ENCODE measurements at regions not wholly inside any gene's neighbourhood (a gene's known extent, or its start where the extent isn't known, plus 50 kb on each side); places are given as distances from the start of the nearest gene placed in this dataset.

GRCh38 chr3:102748646-102749045, 313.8 kb downstream of the ZPLD1 start:
- DNase-seq (ENCODE audit: low spot score), result no peak

GRCh38 chr3:102750322-102750721, 315.5 kb downstream of the ZPLD1 start:
- no peak for DNase-seq (ENCODE audit: low spot score)

- DNase-seq (ENCODE audit: low spot score), result no peak
Observed at GRCh38 chr3:102753901-102754300, 319.1 kb downstream of the ZPLD1 start.

GRCh38 chr3:102756706-102757105, 321.9 kb downstream of the ZPLD1 start:
- DNase-seq (ENCODE audit: low spot score), result no peak

- no peak for DNase-seq (ENCODE audit: low spot score)
Observed at GRCh38 chr3:102757950-102758349, 323.1 kb downstream of the ZPLD1 start.

- no peak for DNase-seq (ENCODE audit: low spot score)
Observed at GRCh38 chr3:102761766-102762165, 327.0 kb downstream of the ZPLD1 start.

GRCh38 chr3:102790747-102791325, 356.0 kb downstream of the ZPLD1 start:
- DNase-seq (ENCODE audit: low spot score), result no peak

GRCh38 chr3:102791641-102792589, 357.1 kb downstream of the ZPLD1 start:
- DNase-seq (ENCODE audit: low spot score), result no peak

GRCh38 chr3:102796804-102797203, 362.0 kb downstream of the ZPLD1 start:
- no peak for DNase-seq (ENCODE audit: low spot score)

GRCh38 chr3:102802819-102803420, 368.1 kb downstream of the ZPLD1 start:
- no peak for DNase-seq (ENCODE audit: low spot score)

GRCh38 chr3:102810937-102811336, 376.1 kb downstream of the ZPLD1 start:
- DNase-seq (ENCODE audit: low spot score), result no peak

GRCh38 chr3:102826636-102827035, 391.8 kb downstream of the ZPLD1 start:
- DNase-seq (ENCODE audit: low spot score), result no peak

- no peak for DNase-seq (ENCODE audit: low spot score)
Observed at GRCh38 chr3:102827386-102827785, 392.6 kb downstream of the ZPLD1 start.

- DNase-seq (ENCODE audit: low spot score), result no peak
Observed at GRCh38 chr3:102830415-102830814, 395.6 kb downstream of the ZPLD1 start.

GRCh38 chr3:102841866-102842265, 407.1 kb downstream of the ZPLD1 start:
- no peak for DNase-seq (ENCODE audit: low spot score)

GRCh38 chr3:102866845-102867244, 432.0 kb downstream of the ZPLD1 start:
- no peak for DNase-seq (ENCODE audit: low spot score)

GRCh38 chr3:102883515-102883914, 448.7 kb downstream of the ZPLD1 start:
- DNase-seq (ENCODE audit: low spot score), result no peak

- DNase-seq (ENCODE audit: low spot score), result peak; percentile 26
Observed at GRCh38 chr3:102885289-102885688, 450.5 kb downstream of the ZPLD1 start.

GRCh38 chr3:102887431-102887830, 452.6 kb downstream of the ZPLD1 start:
- DNase-seq (ENCODE audit: low spot score), result no peak

- no peak for DNase-seq (ENCODE audit: low spot score)
Observed at GRCh38 chr3:102896851-102897621, 462.2 kb downstream of the ZPLD1 start.

- DNase-seq (ENCODE audit: low spot score), result no peak
Observed at GRCh38 chr3:102904629-102905028, 469.8 kb downstream of the ZPLD1 start.

- no peak for DNase-seq (ENCODE audit: low spot score)
Observed at GRCh38 chr3:102905811-102906210, 471.0 kb downstream of the ZPLD1 start.

Data from HuH-7 (cell line).